Esophagus muscularis mucosa (tissue), 4 donors: ENCODE measurements at regions not wholly inside any gene's neighbourhood (a gene's known extent, or its start where the extent isn't known, plus 50 kb on each side); places are given as distances from the start of the nearest gene placed in this dataset.

Experiments
- DNase-seq: peaks from one replicate; pipeline ENCODE4 v3.0.0-alpha.2; 2017; ENCODE audit errors: extremely low spot score
- H3K27ac ChIP-seq, 4 donors: fragments of 200-600 bp; sonication (generic); replicated peaks in 1 of 4; 1 replicate in 3 of 4; 2 replicates in 1 of 4; pipeline ENCODE4 v1.5.1; 2016 to 2019; ENCODE audit warnings: mild to moderate bottlenecking in 1 of 4
- H3K27me3 ChIP-seq, 4 donors: fragments of 200-600 bp; sonication (generic); one replicate each; pipeline versions ENCODE4 v1.5.1 to v1.6.0; 2016 to 2019
- H3K36me3 ChIP-seq, 4 donors: fragments of 200-600 bp; sonication (generic); one replicate each; pipeline ENCODE4 v1.5.1; 2016 to 2019
- H3K4me1 ChIP-seq, 4 donors: fragments of 200-600 bp; sonication (generic); one replicate each; pipeline ENCODE4 v1.5.1; 2016 to 2019
- H3K4me3 ChIP-seq, 4 donors: fragments of 200-600 bp; sonication (generic); 1 replicate in 2 of 4; 2 replicates in 2 of 4; pipeline ENCODE4 v1.5.1; 2016 to 2019; ENCODE audit warnings: mild to moderate bottlenecking in 4 of 4, moderate library complexity in 1 of 4
- H3K9me3 ChIP-seq, 4 donors: fragments of 200-600 bp; sonication (generic); 1 replicate in 3 of 4; 2 replicates in 1 of 4; pipeline ENCODE4 v1.5.1; 2016 to 2019
- CTCF ChIP-seq, 3 experiments: fragments of 200-600 bp in 2 of 3; fragments of 450-650 bp in 1 of 3; sonication (generic) in 2 of 3; IDR thresholded peaks; one replicate each; pipeline ENCODE4 v1.5.1; 2017 to 2019; ENCODE audit warnings: antibody characterized with exemption in 3 of 3, mild to moderate bottlenecking in 2 of 3, moderate library complexity in 1 of 3
- EP300 ChIP-seq: sonication (generic); formaldehyde crosslinking; IDR thresholded peaks from one replicate; pipeline ENCODE4 v1.6.1; 2017; ENCODE audit warnings: antibody characterized with exemption
- POLR2A ChIP-seq: fragments of 450-650 bp; IDR thresholded peaks from one replicate; pipeline ENCODE4 v1.6.1; 2017; ENCODE audit warnings: antibody characterized with exemption, moderate library complexity, mild to moderate bottlenecking, low read depth
- POLR2AphosphoS5 ChIP-seq, 2 donors: sonication (generic); formaldehyde crosslinking; IDR thresholded peaks; one replicate each; pipeline ENCODE4 v1.6.1; 2017; ENCODE audit warnings: antibody characterized with exemption in 2 of 2
- WGBS: methylation state at CpG from one replicate; pipeline ENCODE4 v1.1.5; 2018; 5-methylcytosine and 5-hydroxymethylcytosine counted together
- intact Hi-C: fragments of 100-400 bp; cut with DNase I; formaldehyde crosslinking; loops from one replicate; pipeline ENCODE4 v1.15.1; 2023

GRCh38 chr7:45470031-45470430 is 104.1 kb upstream of the ADCY1 start:
- no peak for TF ChIP-seq POLR2AphosphoS5 (IDR thresholded peaks at IDR 0.05)
- no peak for TF ChIP-seq POLR2A
- TF ChIP-seq EP300: no peak
- TF ChIP-seq CTCF (IDR thresholded peaks at IDR 0.05): no peak
- H3K36me3 ChIP-seq: no peaks in the 10 kb centered on the region
- no peaks in the 10 kb centered on the region for H3K4me1 ChIP-seq
- H3K9me3 ChIP-seq: no peaks in the 10 kb centered on the region
- no peak overlapping the region for H3K4me3 ChIP-seq
- DNase-seq: no peak
- peaks cover 0 to 4% (median 0%) of the 10 kb centered on the region in 4 donors for H3K27me3 ChIP-seq
- WGBS: 92% methylated on average over 3 of the region's 3 CpGs
- intact Hi-C loops: no loop called here
- H3K27ac ChIP-seq: no peak overlapping the region

GRCh38 chr7:45479781-45480180 is 94.4 kb upstream of the ADCY1 start:
- Histone ChIP-seq H3K27ac (no peak overlapping the region), H3K27me3 (no peaks in the 10 kb centered on the region), H3K9me3 (no peaks in the 10 kb centered on the region), H3K36me3 (no peaks in the 10 kb centered on the region), H3K4me3 (no peak overlapping the region), H3K4me1 (no peaks in the 10 kb centered on the region)
- WGBS: 64% methylated on average over 3 of the region's 3 CpGs
- DNase-seq: no peak
- intact Hi-C loops: no loop called here
- TF ChIP-seq EP300 (no peak), POLR2A (no peak), CTCF (IDR thresholded peaks at IDR 0.05) (no peak), POLR2AphosphoS5 (IDR thresholded peaks at IDR 0.05) (no peak)

GRCh38 chr7:45482451-45482850 is 91.7 kb upstream of the ADCY1 start:
- Histone ChIP-seq H3K4me3 (no peak overlapping the region), H3K27ac (no peak overlapping the region), H3K4me1 (no peaks in the 10 kb centered on the region), H3K9me3 (no peaks in the 10 kb centered on the region), H3K27me3 (no peaks in the 10 kb centered on the region), H3K36me3 (no peaks in the 10 kb centered on the region)
- WGBS: 73% methylated on average over 3 of the region's 3 CpGs
- TF ChIP-seq CTCF (IDR thresholded peaks at IDR 0.05) (no peak), POLR2A (no peak), EP300 (no peak), POLR2AphosphoS5 (IDR thresholded peaks at IDR 0.05) (no peak)
- no peak for DNase-seq
- intact Hi-C loops: no loop called here

GRCh38 chr7:45484094-45484493 is 90.1 kb upstream of the ADCY1 start:
- no peaks in the 10 kb centered on the region for H3K27me3 ChIP-seq
- WGBS: 32% methylated on average over 7 of the region's 7 CpGs
- no peak overlapping the region for H3K27ac ChIP-seq
- DNase-seq: no peak
- no peaks in the 10 kb centered on the region for H3K36me3 ChIP-seq
- H3K4me3 ChIP-seq: no peak overlapping the region
- TF ChIP-seq POLR2A: no peak
- TF ChIP-seq POLR2AphosphoS5 (IDR thresholded peaks at IDR 0.05): no peak
- no peak for TF ChIP-seq CTCF (IDR thresholded peaks at IDR 0.05)
- no peak for TF ChIP-seq EP300
- H3K4me1 ChIP-seq: no peaks in the 10 kb centered on the region
- intact Hi-C loops: no loop called here
- H3K9me3 ChIP-seq: no peaks in the 10 kb centered on the region

GRCh38 chr7:45486575-45486974 is 87.6 kb upstream of the ADCY1 start:
- Histone ChIP-seq H3K36me3 (no peaks in the 10 kb centered on the region), H3K4me3 (no peak overlapping the region), H3K27me3 (no peaks in the 10 kb centered on the region), H3K27ac (no peak overlapping the region), H3K9me3 (peaks cover 0 to 12% (median 3%) of the 10 kb centered on the region in 4 donors), H3K4me1 (no peaks in the 10 kb centered on the region)
- WGBS: 81% methylated on average over 2 of the region's 2 CpGs
- DNase-seq: no peak
- intact Hi-C loops: no loop called here
- no peak for TF ChIP-seq EP300
